OCI-LY7 (cell line): ENCODE measurements at regions not wholly inside any gene's neighbourhood (a gene's known extent, or its start where the extent isn't known, plus 50 kb on each side); places are given as distances from the start of the nearest gene placed in this dataset.

ENCODE experiments used
- EZH2phosphoT487 ChIP-seq: fragments of 200-600 bp; sonication (generic); IDR thresholded peaks from 2 replicates; pipeline ENCODE4 v1.6.1; 2018; ENCODE audit warnings: low read depth, borderline replicate concordance, mild to moderate bottlenecking, mixed run types, antibody characterized with exemption, low read length, moderate library complexity, mixed read lengths
- TF ChIP-seq, protein P1 (sequence below): fragments of 200-600 bp; sonication (generic); conservative IDR thresholded peaks from 2 replicates; pipeline ENCODE4 v1.5.1; 2014; ENCODE audit warnings: mild to moderate bottlenecking, antibody characterized with exemption, low read length, moderate library complexity, mixed read lengths

DNA sequence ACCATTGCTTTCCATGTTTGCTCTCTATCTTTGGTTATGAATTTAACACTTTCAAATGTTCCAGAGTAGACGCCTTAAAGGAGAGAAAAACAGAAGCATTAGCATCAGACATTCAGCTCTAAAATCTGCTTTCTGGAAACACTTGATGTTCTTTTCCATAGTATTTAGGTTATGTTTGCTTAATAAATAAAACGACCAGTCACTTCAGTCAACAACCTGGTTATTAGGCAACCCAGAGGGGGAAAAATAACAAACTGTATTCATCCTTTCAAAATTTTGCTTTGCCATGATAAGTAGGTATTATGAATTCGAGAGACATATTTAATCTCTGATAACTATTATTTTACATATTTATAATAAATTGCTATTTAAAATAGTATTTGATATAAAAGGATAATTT is 1044.7 kb downstream of the CDH9 start:
- TF ChIP-seq, protein P1, sequence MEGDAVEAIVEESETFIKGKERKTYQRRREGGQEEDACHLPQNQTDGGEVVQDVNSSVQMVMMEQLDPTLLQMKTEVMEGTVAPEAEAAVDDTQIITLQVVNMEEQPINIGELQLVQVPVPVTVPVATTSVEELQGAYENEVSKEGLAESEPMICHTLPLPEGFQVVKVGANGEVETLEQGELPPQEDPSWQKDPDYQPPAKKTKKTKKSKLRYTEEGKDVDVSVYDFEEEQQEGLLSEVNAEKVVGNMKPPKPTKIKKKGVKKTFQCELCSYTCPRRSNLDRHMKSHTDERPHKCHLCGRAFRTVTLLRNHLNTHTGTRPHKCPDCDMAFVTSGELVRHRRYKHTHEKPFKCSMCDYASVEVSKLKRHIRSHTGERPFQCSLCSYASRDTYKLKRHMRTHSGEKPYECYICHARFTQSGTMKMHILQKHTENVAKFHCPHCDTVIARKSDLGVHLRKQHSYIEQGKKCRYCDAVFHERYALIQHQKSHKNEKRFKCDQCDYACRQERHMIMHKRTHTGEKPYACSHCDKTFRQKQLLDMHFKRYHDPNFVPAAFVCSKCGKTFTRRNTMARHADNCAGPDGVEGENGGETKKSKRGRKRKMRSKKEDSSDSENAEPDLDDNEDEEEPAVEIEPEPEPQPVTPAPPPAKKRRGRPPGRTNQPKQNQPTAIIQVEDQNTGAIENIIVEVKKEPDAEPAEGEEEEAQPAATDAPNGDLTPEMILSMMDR, result no peak
- TF ChIP-seq EZH2phosphoT487, result no peak
